Left forelimb (tissue), 1 donor: ENCODE measurements at regions not wholly inside any gene's neighbourhood (a gene's known extent, or its start where the extent isn't known, plus 50 kb on each side); places are given as distances from the start of the nearest gene placed in this dataset.

ENCODE experiments used
- DNase-seq: peaks from one replicate; pipeline ENCODE4 v3.0.0-alpha.2; 2018; ENCODE audit warnings: low spot score

- DNase-seq = no peak
These were observed 355.5 kb downstream of the TLR4 start for GRCh38 chr9:118059484-118060278.

GRCh38 chr9:118083161-118083560 lies 379.0 kb downstream of the TLR4 start:
- no peak for DNase-seq

- no peak for DNase-seq
These were observed 383.9 kb downstream of the TLR4 start for GRCh38 chr9:118088090-118088489.

- no peak for DNase-seq
These were observed 387.0 kb downstream of the TLR4 start for GRCh38 chr9:118091226-118091625.

GRCh38 chr9:118091711-118092500 lies 387.7 kb downstream of the TLR4 start:
- no peak for DNase-seq

GRCh38 chr9:118094387-118094786 lies 390.2 kb downstream of the TLR4 start:
- DNase-seq = no peak

- DNase-seq = no peak
These were observed 396.6 kb downstream of the TLR4 start for GRCh38 chr9:118100529-118101419.

GRCh38 chr9:118104363-118104762 lies 400.2 kb downstream of the TLR4 start:
- DNase-seq = no peak

- no peak for DNase-seq
These were observed 404.8 kb downstream of the TLR4 start for GRCh38 chr9:118108971-118109370.

- DNase-seq = no peak
These were observed 405.3 kb downstream of the TLR4 start for GRCh38 chr9:118109542-118109941.

GRCh38 chr9:118121361-118121760 lies 417.2 kb downstream of the TLR4 start:
- no peak for DNase-seq

GRCh38 chr9:118128313-118128712 lies 424.1 kb downstream of the TLR4 start:
- no peak for DNase-seq

GRCh38 chr9:118129541-118129940 lies 425.3 kb downstream of the TLR4 start:
- DNase-seq = no peak

- no peak for DNase-seq
These were observed 444.8 kb downstream of the TLR4 start for GRCh38 chr9:118148990-118149389.

- DNase-seq = no peak
These were observed 452.6 kb downstream of the TLR4 start for GRCh38 chr9:118156846-118157245.

GRCh38 chr9:118162716-118163115 lies 458.5 kb downstream of the TLR4 start:
- DNase-seq = no peak

- no peak for DNase-seq
These were observed 459.5 kb downstream of the TLR4 start for GRCh38 chr9:118163751-118164150.

- no peak for DNase-seq
These were observed 461.2 kb downstream of the TLR4 start for GRCh38 chr9:118165451-118165850.

- no peak for DNase-seq
These were observed 466.1 kb downstream of the TLR4 start for GRCh38 chr9:118170032-118170955.

- DNase-seq = no peak
These were observed 473.0 kb downstream of the TLR4 start for GRCh38 chr9:118177241-118177640.

GRCh38 chr9:118183576-118183975 lies 479.4 kb downstream of the TLR4 start:
- DNase-seq = no peak
